ENCODE measurements at regions not wholly inside any gene's neighbourhood (a gene's known extent, or its start where the extent isn't known, plus 50 kb on each side); places are given as distances from the start of the nearest gene placed in this dataset.
A peak's percentile ranks its signal among the peaks of the same experiment; 100 is the strongest.

- H2BK120ac ChIP-seq (ENCODE audit: low read depth, low read length, poor library complexity, severe bottlenecking) = no peak overlapping the region
- H2BK20ac ChIP-seq (ENCODE audit: low read depth, low read length, poor library complexity, severe bottlenecking) = no peak overlapping the region
- DNase-seq = peak; percentile 51
- no peak overlapping the region for H2BK12ac ChIP-seq (ENCODE audit: insufficient read length, low read depth, low read length)
- H3K56ac ChIP-seq (ENCODE audit: insufficient read length, low read depth, low read length) = no peak overlapping the region
- H3K23ac ChIP-seq (ENCODE audit: insufficient read length, low read depth, low read length) = no peak overlapping the region
- no peak overlapping the region for H4K5ac ChIP-seq (ENCODE audit: insufficient read length, low read depth, low read length)
- H3K79me2 ChIP-seq (ENCODE audit: insufficient read depth, low read length) = no peaks in the 10 kb centered on the region
- H4K20me1 ChIP-seq (ENCODE audit: control insufficient read depth, insufficient read depth, insufficient read length) = no peaks in the 10 kb centered on the region
- no peaks in the 10 kb centered on the region for H3K27me3 ChIP-seq (ENCODE audit: insufficient read depth, low read length)
- no peak overlapping the region for H4K8ac ChIP-seq (replicated peaks; ENCODE audit: insufficient read length, low read depth, low read length)
- H3K4ac ChIP-seq (ENCODE audit: low read depth, low read length) = no peak overlapping the region
- Mint-ChIP-seq H3K4me3 (no peak overlapping the region; a peak in 1 of 5 replicates), H3K4me1 (no peaks in the 10 kb centered on the region), H3K27me3 (ENCODE audit: low read depth) (peaks cover 4% of the 10 kb centered on the region; the same call in 1 of the 2 replicates), H3K9me3 (peaks cover 8 to 25% of the 10 kb centered on the region in 2 experiments; a peak in 4 of 5 replicates), H3K36me3 (ENCODE audit: insufficient read depth in 1 of 3, low read depth in 3 of 3) (no peaks in the 10 kb centered on the region), H3K27ac (no peak overlapping the region)
- H2AFZ ChIP-seq (ENCODE audit: low read length) = no peak overlapping the region
- H2BK5ac ChIP-seq (ENCODE audit: insufficient read length, low read length) = no peak overlapping the region
- H4K91ac ChIP-seq (ENCODE audit: insufficient read length, low read depth, low read length) = no peak overlapping the region
- H3T11ph ChIP-seq (ENCODE audit: low read length) = no peak overlapping the region
- H3K9ac ChIP-seq (ENCODE audit: extremely low read depth, insufficient read length, low read length) = no peak overlapping the region
- H3K4me1 ChIP-seq (ENCODE audit: insufficient read depth, low read length) = no peaks in the 10 kb centered on the region
- no peak overlapping the region for H3K4me2 ChIP-seq (ENCODE audit: insufficient read depth, insufficient read length, low read length)
- H3K27ac ChIP-seq (ENCODE audit: insufficient read length, low read depth, low read length) = no peak overlapping the region
- H2AK5ac ChIP-seq (ENCODE audit: insufficient read length, low read length) = no peak overlapping the region
- no peaks in the 10 kb centered on the region for H3K9me3 ChIP-seq (ENCODE audit: control insufficient read depth, low read depth, low read length)
- H3K79me1 ChIP-seq (ENCODE audit: insufficient read depth, low read depth, low read length, poor library complexity, severe bottlenecking) = no peaks in the 10 kb centered on the region
- no peak overlapping the region for H3K14ac ChIP-seq (ENCODE audit: insufficient read depth, low read length)
- TF ChIP-seq CTCF (conservative IDR thresholded peaks at IDR 0.05) = peak; percentile 82
- H3K18ac ChIP-seq (ENCODE audit: insufficient read length, low read depth, low read length) = no peak overlapping the region
- H2BK15ac ChIP-seq (ENCODE audit: low read depth, low read length) = no peak overlapping the region
- H3K23me2 ChIP-seq (ENCODE audit: insufficient read length, low read depth, low read length, poor library complexity, severe bottlenecking) = no peaks in the 10 kb centered on the region
- WGBS (ENCODE audit: extremely low coverage, insufficient read length, low lambda C conversion rate) = no CpG with 5 or more reads among the region's 1 CpG
Observed at GRCh38 chr7:55641273-55641691, 69.0 kb upstream of the VOPP1 start.
